LHCN-M2 (cell line): ENCODE measurements at regions not wholly inside any gene's neighbourhood (a gene's known extent, or its start where the extent isn't known, plus 50 kb on each side); places are given as distances from the start of the nearest gene placed in this dataset.
"Not testable (repeated sequence)": the region's sequence is repeated elsewhere in the genome, so short reads cannot be mapped to it uniquely, and the experiment has no call there.

Experiments
- DNase-seq: peaks from one replicate; pipeline ENCODE4 v3.0.0-alpha.2; 2012; ENCODE audit warnings: low read depth

DNA sequence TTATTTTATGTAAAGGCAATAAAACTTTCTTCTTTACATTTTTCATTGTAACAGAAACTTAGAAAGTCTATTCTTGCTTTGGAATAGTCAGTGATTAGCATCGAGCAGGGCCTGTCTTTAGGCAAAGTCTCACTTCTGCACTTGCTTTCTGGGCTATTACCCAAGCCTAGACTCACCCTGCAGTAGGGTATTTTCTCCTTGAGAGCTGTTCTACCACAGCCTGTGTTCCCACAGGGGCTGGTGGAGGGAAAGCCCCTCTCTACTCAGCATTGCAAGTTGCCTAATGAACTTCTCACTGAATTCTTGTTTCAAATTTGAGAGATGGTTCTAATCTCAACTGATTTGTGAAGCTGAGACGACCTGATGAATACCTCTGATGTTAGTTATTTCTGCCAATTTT is 111.7 kb upstream of the KLHL14 start:
- no peak for DNase-seq

DNA sequence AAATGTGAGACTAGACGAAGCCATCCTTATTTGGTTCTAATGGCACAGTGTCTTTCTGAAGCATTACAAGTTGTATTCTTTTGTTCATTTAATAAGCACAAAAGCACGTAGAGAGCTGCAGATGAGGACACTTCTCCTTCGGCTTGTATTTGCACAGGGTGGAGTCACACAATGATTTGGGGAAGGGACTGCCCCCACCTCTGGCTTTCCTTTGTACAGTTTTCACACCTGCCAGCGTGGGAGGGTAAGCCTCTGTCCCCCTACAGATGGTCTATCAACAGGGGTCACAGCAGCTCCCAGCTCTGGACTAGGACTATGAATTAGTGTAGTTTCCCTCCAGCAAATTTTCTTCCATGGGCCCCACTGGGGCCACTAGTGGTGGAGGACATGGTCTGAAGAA is 108.2 kb upstream of the KLHL14 start:
- no peak for DNase-seq

DNA sequence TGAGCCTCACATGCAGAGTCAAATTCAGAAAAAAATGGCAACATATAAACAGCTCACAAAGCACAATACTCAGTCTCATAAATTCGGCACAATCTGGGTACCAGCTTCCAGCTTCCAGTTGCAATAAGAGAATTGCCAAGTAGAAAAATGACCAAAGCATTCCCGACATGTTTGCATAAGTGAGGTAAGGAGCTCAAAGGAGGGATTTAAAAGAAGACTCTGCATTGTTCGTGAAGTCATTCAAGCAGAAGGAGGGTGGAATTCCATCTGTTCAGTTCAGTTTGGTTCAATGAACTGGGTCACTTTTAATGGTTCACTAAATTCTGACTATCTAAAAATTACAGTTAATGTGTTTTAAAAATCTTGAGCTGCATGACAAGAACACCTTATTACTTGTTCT is 106.7 kb upstream of the KLHL14 start:
- DNase-seq = no peak

DNA sequence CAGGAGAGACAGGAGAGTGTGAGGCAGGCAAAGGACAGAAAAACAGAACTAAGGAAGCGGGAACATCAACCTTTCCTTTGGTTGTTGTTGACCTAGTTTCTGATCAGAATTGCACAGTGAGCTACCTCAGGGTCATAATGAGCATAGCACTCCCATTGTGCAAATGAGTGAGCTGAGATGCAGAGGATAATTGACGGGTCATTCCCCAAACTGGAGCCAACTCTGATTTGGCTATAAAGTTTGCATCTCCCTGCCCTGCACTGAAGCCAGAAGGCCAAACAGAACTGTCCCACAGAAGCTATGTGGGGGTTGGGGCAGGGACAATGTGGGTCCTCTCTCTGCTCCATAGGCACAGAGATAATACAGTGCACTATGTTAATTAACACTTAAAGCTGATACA is 105.6 kb upstream of the KLHL14 start:
- DNase-seq = no peak

DNA sequence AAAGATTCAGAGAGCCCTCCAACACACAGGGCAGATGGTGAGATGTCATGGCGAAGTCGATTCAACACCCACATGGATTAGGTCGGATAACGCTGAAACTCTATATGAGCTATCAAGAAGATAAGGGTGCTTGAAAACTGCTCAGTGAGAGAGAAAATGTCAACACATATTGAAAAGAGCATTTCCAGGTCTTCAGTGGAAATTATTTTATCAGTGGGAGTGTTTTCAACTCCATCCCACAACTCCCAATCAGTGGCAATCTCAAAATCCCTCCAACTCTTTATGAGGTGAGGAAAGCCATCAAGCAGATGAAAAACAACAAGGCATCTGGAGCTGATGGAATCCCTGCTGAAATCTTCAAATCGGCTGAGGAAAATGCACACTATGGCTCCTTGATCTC is 104.5 kb upstream of the KLHL14 start:
- DNase-seq = no peak

DNA sequence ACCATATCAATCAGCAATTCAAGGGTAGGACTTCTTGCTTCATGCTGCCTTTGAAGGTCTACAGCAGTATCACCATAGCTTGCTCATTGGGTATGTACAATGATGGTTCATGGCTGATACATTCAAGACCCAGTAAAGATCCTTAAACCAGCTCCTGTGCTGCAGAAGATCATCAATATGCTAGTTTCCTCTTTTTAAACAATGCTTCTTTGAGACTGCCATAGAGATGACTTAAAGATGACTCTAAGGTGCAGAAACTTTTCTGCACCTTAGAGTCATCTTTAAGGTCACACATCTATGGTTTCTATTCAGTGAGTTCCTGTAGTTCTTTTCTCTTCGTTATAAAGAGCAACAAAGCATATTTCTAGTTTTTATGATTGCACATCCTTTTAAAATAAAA is 102.8 kb upstream of the KLHL14 start:
- no peak for DNase-seq

DNA sequence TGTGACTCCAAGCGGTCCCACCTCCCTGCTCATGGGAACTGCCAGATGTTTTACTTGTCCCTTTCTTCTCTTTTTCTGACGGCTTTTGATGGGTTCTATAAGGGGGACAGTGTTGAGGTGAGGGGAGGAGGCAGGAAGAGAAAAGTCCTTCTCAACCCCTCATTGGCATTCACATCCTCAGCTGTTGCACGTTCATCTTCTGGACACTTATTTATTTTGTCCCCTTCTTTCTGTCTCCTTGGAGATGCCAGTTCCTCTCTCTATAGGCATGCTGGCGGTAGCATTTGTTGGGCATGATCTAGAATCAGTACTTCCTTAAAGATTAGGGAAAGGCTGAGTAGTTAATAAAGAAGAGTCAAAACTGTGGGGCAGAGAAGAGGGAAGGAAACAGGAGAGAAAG is 99.0 kb upstream of the KLHL14 start:
- DNase-seq = no peak

DNA sequence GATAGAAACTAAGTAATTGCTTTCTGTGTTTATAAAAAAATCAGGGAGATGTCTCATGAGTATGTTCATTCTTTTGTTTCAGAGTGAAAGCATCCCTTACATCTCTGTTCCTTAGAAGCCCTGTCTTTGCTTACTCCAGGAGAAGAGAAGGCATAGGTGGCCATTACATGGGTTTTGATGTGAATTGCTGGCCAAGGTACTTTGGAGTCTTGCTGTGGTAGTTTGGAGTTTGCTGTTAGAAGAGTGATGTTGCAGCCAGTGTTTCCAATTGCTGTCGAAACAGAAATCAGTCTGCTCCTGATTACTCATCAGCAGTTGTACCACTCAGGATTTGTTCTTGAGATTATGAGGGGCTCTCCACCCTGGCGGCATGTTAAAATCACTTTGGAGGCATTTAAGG is 97.8 kb upstream of the KLHL14 start:
- DNase-seq = no peak

DNA sequence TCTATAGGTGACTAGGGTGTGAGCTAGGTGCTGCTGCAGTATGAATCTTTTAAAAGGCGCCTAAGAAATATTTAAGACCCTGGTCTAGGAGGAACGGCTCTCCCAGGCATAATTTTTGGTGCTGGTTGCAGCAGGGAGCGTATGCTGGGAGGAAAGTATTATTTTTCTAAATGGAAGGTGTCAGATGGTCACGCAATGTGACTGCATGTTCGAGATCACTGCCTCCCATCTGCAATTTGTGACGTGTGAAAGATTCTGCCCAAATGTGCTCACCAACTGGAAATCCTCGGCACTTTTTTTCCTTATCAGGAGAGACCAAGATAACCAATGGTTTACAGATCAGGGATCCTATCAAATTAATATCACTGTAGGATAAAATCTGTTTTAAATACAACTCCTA is 95.6 kb upstream of the KLHL14 start:
- DNase-seq = no peak

DNA sequence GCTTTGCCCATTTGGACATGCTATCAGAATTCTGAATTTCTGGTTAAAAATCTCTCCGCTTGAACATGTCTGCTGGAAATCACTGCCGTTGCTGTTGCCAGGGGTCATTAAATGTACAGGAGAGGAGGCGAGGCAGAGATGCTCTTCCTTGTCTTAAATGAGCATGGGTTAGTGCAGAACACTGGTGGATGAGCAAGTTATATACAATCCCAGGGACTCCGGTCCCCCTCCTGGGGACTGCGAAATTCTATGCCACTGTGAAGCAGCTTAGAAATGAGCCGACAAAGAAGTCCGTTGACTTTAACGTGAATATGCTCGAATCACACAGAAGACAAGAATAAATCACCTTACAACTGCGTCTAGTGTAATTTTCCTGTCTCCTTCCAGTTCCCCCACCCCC is 95.1 kb upstream of the KLHL14 start:
- DNase-seq = no peak

DNA sequence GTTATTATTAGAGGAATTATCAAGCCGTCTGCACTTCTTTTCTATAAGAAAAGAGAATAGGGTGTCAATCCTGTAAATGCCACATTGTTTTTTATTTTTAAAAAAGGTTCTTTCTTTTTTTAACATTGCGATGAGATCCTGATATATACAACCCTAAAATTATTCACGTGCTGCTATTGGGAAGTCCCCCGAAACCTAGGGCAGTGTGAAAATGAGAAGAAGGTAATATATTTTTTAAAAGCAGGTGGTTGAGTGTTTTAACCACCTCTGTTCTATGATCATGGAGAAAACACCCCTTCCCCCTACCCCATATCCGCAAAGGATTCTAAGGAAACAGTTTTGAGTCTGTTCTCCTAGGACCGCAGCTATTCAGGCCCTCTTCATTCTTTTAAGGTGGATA is 94.5 kb upstream of the KLHL14 start:
- DNase-seq = no peak

DNA sequence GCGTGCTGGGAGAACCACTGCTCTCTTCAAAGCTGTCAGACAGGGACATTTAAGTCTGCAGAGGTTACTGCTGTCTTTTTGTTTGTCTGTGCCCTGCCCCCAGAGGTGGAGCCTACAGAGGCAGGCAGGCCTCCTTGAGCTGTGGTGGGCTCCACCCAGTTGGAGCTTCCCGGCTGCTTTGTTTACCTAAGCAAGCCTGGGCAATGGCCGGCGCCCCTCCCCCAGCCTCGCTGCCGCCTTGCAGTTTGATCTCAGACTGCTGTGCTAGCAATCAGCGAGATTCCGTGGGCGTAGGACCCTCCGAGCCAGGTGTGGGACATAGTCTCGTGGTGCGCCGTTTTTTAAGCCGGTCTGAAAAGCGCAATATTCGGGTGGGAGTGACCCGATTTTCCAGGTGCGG is 89.2 kb upstream of the KLHL14 start:
- DNase-seq = not testable (repeated sequence)

DNA sequence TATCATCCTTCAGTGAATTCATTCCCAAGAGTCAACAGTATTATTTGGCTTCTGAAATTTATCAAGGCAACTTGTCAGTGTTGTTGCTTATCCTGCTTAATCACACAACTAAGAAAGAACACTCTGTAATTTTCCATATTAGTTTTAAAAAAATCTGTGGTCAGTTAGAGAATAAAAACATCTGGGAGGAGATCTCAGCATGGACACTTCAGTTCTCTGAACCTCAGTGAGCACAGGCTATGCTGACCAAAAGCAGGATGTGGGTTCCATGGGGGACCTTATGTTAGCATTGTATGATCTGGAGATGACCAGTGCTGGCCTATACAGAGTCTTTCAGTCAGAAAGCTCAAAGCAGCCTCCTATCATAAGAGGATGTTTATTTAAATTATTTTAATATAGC is 79.1 kb upstream of the KLHL14 start:
- DNase-seq = peak; percentile 59

DNA sequence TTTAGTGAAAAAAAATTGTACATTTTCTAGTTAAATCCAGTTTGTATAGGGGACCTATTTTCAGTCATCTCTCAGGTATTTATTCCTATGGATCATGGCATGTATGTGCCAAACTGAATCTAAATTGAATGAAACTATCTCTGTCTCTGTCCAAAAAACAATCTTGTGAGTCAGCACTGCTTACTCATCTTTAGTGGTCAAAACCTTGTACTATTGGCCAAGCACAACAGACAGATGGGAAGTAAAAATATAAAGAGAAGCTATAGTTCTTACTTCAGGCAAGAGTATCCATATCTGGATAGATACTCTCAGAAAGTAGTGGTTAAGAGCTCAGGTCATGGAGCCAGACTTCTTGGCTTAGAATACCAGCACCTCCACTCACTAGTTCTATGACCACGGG is 76.0 kb upstream of the KLHL14 start:
- no peak for DNase-seq

DNA sequence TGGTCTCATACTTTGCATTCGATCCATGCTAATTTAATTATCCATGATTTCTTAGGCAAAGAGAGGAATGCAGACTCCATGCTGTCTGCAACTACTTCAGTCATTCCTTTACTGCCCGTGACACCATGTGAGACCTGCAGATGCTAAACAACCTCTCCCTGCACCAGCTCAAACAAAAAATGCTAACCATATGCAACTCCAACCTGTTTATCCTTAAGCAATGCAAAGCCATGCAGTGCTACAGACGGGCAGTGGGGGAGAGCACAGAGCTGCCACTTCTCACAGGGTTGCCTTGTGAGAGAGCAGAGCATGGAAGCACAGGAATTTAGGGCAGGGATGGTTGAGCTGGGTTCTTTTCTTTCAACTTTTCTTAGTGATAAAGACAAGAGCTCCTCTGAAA is 74.9 kb upstream of the KLHL14 start:
- no peak for DNase-seq

DNA sequence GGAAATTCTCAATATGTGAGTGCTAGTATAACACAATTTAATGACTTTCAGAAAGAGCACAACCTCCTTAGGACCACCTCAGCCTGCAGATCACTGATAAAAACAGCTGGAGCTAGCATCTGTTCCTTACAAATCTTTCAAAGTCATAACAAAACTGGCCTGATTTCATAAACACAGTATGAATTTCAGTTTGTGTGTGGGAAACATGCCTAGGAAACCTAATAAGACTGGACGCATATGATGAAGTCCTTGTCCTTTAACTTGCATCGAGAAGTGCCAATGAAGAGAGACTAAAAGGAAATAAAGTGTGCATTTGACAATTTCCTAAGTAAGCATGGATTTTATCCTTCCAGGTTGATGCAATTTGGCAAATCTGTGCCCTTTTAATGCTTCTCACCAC is 74.1 kb upstream of the KLHL14 start:
- DNase-seq = peak; percentile 29

DNA sequence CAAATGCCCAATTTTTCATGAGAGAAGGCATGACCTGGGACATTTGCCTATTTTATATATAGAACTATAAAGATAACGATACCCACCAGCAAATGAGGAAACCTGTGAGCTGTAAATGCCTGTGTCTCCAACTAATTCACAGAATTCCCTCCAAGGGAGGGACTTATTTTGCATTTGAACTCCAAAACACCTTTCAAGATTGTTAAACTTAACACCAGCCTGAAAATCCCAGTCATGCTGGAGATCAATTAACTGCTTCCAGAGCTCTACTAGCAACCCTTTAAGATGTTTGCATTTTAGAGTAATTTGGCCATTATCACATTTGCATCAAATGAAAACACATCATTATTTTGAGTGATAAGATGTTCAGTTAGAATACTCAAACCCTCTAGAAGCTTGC is 68.1 kb upstream of the KLHL14 start:
- no peak for DNase-seq

DNA sequence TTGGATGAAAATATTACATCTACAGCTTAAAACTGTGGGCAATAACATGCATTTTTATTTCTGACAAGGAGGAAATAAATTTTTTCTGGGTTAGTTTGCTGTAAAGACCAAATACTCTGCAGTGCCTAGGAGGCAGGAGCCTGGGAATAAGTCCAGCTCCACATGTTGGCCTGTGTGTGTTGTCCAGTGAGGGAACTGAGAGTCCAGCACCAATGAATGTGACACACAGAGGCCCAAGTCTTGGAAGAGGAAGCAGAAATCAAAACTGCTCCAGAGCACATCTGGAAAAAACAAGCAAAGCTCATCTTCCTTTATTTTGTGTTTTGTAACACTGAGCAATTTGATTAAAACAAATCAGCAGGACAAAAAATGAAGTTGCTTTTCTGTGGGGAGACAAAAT is 63.1 kb upstream of the KLHL14 start:
- DNase-seq = no peak

DNA sequence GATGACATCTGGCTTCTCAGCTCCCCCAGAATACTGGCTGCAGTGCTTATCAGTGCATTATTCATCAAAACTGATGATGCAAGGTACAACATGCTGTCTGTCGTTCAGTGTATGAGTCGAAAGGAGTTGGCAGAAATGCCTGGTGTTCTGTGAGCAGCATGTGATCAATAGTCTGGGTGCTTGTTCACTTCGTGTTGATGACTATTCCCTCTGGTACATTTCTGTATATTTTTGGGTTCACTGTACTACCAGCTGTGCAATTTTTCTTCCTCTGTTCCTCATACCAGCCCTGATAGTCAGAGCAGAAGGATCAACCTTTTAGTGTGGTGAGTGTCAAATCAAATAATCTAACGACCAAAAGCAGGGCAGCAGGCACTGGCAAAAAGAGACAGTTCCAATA is 59.0 kb upstream of the KLHL14 start:
- DNase-seq = peak; percentile 9

DNA sequence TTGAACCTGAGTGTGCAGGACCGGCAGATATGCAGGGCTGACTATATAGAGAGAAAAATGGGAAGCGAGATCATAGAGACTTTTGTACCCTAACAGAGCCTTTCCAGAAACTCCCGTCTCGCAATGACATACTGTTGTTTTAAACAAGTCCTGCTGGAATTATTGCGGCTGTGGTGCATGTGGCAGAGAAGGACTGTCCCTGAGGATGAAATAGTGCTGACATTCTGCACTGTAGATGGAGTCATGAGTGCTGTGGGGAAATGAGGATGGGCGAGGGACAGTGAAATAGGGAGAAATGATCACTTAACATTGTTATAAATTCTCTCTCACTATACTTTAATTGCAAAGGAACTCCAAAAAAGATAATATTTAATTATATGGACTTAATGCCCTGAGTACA is 50.4 kb upstream of the KLHL14 start:
- DNase-seq = no peak
